8988T (cell line): ENCODE measurements at regions not wholly inside any gene's neighbourhood (a gene's known extent, or its start where the extent isn't known, plus 50 kb on each side); places are given as distances from the start of the nearest gene placed in this dataset.
"Not testable (repeated sequence)": the region's sequence is repeated elsewhere in the genome, so short reads cannot be mapped to it uniquely, and the experiment has no call there.

Experiments used
- DNase-seq: peaks from one replicate; pipeline ENCODE4 v3.0.0; 2011

- not testable (repeated sequence) for DNase-seq
Observed at GRCh38 chr10:77740396-77740795, 102.8 kb upstream of the KCNMA1 start.

GRCh38 chr10:77738496-77739158, 101.0 kb upstream of the KCNMA1 start:
- no peak for DNase-seq

- no peak for DNase-seq
Observed at GRCh38 chr10:77737608-77738007, 100.0 kb upstream of the KCNMA1 start.

- not testable (repeated sequence) for DNase-seq
Observed at GRCh38 chr10:77735136-77735535, 97.5 kb upstream of the KCNMA1 start.

GRCh38 chr10:77732213-77733003, 94.8 kb upstream of the KCNMA1 start:
- no peak for DNase-seq

- no peak for DNase-seq
Observed at GRCh38 chr10:77727481-77727880, 89.9 kb upstream of the KCNMA1 start.

GRCh38 chr10:77726732-77727131, 89.1 kb upstream of the KCNMA1 start:
- DNase-seq = no peak

- DNase-seq = no peak
Observed at GRCh38 chr10:77726301-77726700, 88.7 kb upstream of the KCNMA1 start.

GRCh38 chr10:77724820-77725219, 87.2 kb upstream of the KCNMA1 start:
- DNase-seq = no peak

GRCh38 chr10:77723376-77723775, 85.8 kb upstream of the KCNMA1 start:
- DNase-seq = no peak

- DNase-seq = not testable (repeated sequence)
Observed at GRCh38 chr10:77722956-77723355, 85.3 kb upstream of the KCNMA1 start.

GRCh38 chr10:77721815-77722214, 84.2 kb upstream of the KCNMA1 start:
- no peak for DNase-seq

GRCh38 chr10:77718957-77719356, 81.3 kb upstream of the KCNMA1 start:
- no peak for DNase-seq

GRCh38 chr10:77718312-77718711, 80.7 kb upstream of the KCNMA1 start:
- not testable (repeated sequence) for DNase-seq

GRCh38 chr10:77717336-77717735, 79.7 kb upstream of the KCNMA1 start:
- DNase-seq = no peak

- no peak for DNase-seq
Observed at GRCh38 chr10:77716458-77717317, 79.1 kb upstream of the KCNMA1 start.

GRCh38 chr10:77715536-77715935, 77.9 kb upstream of the KCNMA1 start:
- no peak for DNase-seq

GRCh38 chr10:77715088-77715487, 77.5 kb upstream of the KCNMA1 start:
- peak; percentile 34 for DNase-seq

GRCh38 chr10:77713521-77714280, 76.1 kb upstream of the KCNMA1 start:
- no peak for DNase-seq

GRCh38 chr10:77712207-77712606, 74.6 kb upstream of the KCNMA1 start:
- DNase-seq = no peak

- DNase-seq = no peak
Observed at GRCh38 chr10:77711683-77712049, 74.1 kb upstream of the KCNMA1 start.

- peak; percentile 63 for DNase-seq
Observed at GRCh38 chr10:77710759-77711682, 73.4 kb upstream of the KCNMA1 start.
